GM12874 (cell line): ENCODE measurements at regions not wholly inside any gene's neighbourhood (a gene's known extent, or its start where the extent isn't known, plus 50 kb on each side); places are given as distances from the start of the nearest gene placed in this dataset.

Experiments used
- CTCF ChIP-seq: IDR thresholded peaks from 2 replicates; pipeline ENCODE4 v1.5.1; 2011; ENCODE audit warnings: low read depth, mild to moderate bottlenecking, control low read depth, low read length, moderate library complexity; ENCODE audit not compliant: insufficient read depth

GRCh38 chr16:6861815-6862477 is 470.7 kb upstream of the RBFOX1 start:
- TF ChIP-seq CTCF, result no peak

DNA sequence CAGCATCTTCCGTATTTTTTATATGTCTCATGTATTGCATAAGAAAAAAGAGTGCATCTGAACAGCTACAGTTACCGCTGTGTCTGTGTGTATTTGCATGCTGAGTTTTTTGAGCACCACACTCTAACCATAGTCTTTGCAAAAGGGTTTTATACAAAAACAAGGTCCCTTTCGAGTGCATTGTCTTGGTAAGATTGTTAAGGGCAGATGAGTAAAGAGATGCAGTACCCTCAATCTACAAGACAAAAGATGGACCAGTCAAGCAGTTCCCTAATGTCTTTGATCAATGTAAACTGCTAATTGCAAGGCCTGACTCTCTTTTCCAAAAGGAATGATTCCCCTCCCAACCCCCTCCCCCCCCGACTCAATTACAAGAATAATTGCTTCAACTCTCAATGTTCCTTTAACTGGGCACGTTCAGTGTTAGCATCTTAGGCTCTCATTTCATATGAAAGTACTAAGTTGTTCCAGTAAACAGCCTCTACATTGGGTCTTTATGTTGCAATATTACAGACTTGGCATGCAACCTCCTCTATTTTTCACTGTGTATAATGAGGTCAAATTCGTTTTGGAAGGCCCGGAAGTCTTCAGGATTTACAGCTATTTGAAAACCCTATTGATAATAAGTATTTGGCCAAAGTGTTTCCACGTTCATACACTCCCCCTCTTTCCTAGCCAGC is 471.4 kb upstream of the RBFOX1 start:
- no peak for TF ChIP-seq CTCF

DNA sequence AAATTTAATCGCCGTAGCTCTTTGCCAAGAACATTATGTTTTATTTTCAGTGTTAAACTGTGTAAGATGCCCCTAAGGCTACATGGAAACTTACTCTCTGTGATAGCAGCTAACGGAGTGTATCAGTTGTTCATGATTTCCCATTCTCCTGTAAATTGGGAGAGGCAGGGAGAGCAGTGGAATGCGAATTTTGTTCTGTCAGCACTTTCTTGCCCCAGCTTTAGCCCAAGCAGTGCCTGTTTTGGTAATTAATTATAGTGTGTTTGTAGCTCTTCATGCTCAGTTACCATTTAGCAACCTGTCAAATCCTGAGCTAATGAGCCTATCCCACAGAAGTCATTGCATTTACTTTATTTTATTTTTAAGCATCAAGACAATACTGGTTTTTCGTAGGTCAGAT is 475.1 kb upstream of the RBFOX1 start:
- TF ChIP-seq CTCF, result no peak

DNA sequence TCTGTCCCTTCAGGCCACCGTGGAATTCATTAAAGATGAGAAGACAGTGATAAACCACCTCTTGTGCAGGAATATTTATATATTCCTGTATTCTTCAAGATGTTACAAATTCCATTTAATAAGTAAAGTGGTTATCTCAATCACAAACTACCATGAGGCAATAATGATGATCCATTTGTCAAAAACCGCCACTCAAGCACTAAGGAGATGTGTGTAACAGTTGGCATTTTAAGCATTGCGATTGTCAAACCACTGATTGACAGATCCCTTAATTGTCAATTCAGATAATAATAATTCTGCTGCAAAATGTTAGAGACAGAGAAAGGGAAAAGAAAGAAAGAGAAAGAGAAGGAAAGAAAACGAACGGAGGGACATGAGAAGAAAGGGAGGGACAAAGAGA is 476.1 kb upstream of the RBFOX1 start:
- no peak for TF ChIP-seq CTCF

DNA sequence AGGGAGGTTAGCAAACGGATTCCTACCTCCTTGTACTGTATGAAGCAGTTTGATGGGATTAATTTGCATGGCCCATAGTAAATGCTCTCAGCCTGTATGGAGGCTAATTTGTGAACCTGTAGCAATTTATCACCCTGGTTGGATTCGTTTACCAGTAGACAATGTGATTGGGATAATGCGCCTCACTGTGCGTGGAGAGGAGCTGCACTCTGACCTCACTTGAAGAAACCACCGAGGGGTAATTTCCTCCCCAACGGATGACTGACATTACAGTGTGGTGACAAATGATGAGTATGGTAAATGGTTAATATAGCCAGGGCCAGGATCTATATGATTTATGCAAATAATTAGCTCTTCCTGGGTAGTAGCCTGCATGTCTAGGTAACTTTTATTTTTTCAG is 479.1 kb upstream of the RBFOX1 start:
- TF ChIP-seq CTCF, result no peak

GRCh38 chr16:6852643-6853225 is 479.9 kb upstream of the RBFOX1 start:
- no peak for TF ChIP-seq CTCF

DNA sequence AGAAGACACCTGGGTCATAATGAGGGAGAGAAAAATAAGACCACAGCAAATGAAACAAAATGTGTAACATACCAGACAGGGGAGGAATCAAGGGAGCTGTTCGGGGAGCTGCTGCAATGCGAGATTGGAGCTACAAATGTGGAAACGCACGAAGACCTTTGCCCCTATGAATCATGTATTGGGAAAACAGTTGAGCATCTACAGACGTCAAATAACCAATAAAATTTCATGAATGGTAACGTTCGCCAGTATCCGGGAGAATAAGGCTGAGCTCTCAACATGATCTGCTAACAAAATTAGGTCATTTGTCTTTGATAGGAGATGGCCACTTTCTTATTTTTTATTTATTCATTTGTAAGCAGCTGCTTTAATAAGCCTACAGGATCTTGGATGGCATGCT is 486.2 kb upstream of the RBFOX1 start:
- no peak for TF ChIP-seq CTCF
